ENCODE measurements at regions not wholly inside any gene's neighbourhood (a gene's known extent, or its start where the extent isn't known, plus 50 kb on each side); places are given as distances from the start of the nearest gene placed in this dataset.

DNA sequence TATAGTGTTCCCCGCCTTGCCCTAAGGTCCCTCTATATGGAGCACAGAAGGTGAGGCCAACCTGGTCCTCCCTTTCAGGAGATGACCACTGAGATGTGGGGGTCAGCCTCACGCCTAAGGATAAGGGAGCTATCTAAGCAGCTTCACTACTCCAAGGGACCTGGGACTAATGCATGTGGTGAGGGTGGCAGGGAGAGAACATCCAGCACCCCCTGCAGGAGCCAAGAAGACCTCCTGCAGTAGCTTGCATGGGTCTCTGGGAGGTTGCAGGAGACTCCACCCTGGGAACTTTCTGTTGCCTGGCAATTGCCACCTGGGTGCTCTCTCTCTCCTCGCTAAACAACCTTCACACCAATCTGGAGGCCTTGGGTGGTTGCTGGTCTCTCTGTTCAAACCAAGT is 93.0 kb upstream of the KLHL29 start:
- DNase-seq (ENCODE audit: low read depth in 2 of 2, low spot score in 1 of 2), result no peak

DNA sequence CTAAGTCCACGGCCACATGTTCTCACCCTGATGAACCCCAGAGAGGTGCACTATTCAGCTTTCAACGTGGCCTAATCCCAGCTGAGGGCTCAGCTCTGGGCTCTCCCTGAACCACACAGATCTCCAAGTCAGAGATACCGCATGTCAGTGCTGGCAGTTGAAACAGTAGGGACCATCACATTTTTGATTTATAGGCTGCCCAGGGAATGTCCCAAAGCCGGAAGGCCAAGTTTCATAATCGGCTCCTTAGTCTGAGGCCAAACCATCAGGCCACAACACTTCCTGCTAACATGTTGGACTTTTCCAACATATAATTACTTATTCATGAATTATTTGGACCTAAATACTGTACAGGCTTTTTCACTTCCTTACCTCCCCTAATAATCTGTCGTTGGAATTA is 91.9 kb upstream of the KLHL29 start:
- DNase-seq (ENCODE audit: low read depth in 2 of 2, low spot score in 1 of 2), result no peak

DNA sequence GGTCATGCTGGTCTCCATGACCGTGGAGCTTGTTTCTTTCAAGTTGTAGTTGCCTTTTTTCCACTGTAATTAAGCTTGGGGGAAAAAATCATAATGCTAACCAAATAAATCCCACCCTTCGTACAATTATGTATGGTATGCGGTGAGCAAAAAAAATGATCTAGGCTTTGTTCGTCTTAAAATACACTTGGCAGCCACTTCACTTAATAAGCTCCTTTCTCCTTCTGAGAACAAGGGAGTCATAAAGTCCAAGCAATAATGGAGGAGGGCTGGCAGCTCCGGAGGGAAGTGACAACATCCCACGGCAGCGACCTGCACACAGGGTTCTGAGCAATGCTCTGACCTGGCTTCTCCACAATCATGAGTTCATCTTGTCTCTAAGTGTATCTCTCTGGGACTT is 91.2 kb upstream of the KLHL29 start:
- DNase-seq (ENCODE audit: low read depth in 2 of 2, low spot score in 1 of 2), result no peak

DNA sequence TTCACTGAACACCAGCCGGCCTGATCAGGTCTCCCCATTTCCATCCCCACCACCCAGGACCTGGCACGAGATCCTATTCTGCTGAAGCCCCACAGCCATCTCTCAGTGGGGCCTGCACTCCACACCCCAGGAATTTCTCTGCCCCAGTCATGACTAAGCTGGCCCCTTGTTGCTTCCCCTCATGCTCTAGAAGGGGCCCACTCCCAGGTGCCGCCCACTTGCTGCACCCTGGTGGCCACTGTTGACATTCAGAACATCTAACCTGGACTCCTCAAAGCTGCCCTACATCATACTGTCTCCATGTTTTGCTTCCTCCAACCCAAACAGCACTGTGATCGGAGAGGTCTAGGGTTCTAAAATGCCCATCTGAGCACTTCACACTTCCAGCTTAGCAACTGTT is 90.7 kb upstream of the KLHL29 start:
- no peak for DNase-seq (ENCODE audit: low read depth in 2 of 2, low spot score in 1 of 2)

DNA sequence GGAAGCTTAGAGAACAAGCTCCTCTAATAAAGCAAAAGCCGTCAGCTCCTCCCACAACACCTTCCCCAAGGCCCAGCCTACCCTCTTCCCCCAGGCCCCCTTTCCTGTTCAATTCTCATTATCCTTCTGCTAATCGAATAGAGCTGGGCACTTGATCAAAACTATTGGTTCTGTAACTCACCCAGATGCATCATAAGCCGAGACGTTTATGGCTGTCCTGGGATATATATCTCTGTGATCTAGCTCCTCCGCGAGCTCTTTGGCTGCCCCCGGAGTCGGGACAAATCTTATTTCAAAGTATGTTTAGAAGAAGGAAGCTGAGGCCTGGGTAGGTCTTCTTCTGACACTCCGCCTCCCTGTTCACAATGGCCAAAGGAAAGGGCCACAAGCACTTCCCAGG is 88.3 kb upstream of the KLHL29 start:
- DNase-seq (ENCODE audit: low read depth in 2 of 2, low spot score in 1 of 2), result no peak

DNA sequence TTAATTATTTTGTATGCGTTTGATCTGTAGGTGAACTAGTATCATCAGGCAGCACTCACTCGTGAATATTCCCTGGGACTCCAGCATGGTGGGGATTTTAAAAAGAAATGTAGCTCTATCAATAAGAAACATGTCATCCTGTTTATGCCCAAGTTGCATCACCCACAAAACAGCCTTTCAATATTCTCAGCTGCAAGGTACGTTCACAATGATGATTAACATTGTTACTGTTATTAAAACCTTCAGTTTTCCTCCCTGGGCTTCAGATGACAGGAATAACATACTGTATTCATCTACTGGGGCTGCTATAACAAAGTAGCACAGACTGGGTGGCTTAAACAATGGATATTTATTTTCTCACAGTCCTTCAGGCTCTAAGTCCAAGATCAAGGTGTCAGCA is 87.9 kb upstream of the KLHL29 start:
- no peak for DNase-seq (ENCODE audit: low read depth in 2 of 2, low spot score in 1 of 2)

DNA sequence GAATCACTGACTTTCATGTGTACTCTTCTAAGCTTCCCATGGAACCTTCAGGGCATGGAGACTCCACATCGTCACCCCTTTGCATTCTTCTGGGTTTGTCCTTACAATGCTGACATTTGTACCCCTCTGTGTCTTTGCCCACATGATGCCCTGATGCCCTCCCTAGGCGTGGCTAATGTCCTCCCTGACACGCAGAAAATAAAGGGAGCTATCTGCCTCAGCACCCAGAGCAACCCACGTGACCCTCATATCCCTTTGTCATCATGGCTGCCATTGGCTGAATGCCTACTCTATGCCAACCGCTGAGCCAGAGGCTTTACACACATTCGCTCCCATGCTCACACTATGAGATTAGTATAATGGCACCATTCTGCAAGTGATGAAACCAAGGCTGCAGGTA is 86.4 kb upstream of the KLHL29 start:
- DNase-seq (ENCODE audit: low read depth in 2 of 2, low spot score in 1 of 2), result no peak

DNA sequence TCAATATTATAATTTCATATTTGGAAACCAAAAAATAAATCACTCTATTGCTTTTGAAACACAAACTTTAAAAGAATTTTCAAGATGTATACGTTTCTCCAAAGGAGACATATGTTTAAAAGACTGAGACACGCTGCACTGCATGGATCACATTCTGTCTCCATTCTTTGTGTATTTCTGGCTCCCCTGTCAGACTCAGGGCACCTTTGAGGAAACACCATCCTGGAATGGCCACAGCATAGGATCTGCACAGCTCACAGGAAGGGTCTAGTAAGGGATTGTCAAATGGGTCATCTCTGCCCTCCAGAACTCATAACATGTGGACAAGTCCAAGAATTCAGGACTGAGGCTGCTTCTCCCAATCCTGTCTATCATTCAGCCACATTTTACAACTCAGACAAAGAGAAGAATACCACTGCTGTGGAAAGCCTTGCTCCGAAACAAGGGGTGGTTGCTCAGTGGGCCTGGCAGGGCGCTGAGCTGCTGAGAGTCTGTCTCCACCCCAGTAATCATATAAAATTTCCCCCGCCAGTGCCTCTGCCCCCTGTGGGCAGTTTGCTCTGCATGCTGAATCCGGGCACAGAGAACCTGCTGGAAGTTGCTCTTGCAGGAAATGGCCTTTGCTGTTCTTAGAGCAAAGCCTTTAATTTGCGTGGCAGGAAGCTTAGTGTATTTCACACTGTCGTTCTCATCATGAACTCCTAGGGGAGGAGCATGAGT is 85.3 kb upstream of the KLHL29 start:
- no peak for DNase-seq (ENCODE audit: low read depth in 2 of 2, low spot score in 1 of 2)

DNA sequence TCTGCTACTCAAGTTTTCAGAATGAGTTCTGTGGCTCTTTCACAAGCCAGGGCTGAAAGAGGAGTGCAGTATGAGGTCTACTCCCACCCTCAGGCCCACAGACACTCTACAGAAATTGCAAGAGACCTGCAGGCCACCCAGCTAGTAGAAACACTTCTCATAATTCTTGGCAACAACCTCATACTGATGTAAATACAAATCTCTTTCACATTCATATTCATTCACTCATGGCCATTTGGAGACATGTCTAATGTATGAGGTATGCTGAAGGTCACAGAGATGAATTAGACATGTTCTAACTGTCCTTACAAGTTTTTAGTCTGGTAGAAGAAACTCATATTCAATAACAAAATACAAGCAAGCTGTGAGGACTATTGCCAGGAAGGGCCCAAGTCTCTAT is 83.8 kb upstream of the KLHL29 start:
- DNase-seq (ENCODE audit: low read depth in 2 of 2, low spot score in 1 of 2), result no peak

DNA sequence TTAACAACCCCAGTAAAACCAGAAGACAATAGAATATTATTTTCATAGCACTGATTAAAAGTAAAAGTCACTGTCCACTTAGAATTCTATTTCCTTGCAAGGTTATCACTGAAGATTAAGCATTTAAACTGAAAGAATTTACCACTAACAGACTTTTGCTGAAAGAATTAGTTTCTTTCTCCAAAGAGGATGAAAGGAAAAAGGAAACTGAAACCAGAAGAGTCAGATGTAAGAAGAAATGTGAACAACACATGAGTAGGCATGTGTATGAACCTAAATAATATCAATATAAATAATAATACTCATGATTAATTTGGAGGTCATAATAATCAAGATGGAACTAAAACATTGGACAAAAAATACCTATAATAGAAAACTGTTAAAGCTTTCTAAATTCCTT is 82.4 kb upstream of the KLHL29 start:
- no peak for DNase-seq (ENCODE audit: low read depth in 2 of 2, low spot score in 1 of 2)

DNA sequence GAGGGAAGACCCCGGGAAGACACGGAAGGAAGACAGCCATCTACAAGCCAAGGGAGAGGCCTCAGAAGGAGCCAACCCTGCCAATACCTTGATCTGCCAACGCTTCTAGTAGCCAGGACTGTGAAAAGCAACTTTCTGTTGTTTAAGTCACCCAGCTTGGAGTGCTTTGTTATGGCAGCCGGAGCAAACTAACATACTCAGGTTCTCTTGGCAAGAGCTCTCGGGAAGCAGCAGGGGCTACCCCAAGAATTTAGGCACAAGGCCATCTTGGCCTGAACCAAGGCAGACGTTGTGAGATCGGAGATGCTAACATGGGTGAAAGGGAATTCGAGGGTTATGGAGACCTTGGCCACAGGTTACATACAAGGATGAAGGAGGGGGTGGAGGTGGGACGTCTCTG is 78.6 kb upstream of the KLHL29 start:
- no peak for DNase-seq (ENCODE audit: low read depth in 2 of 2, low spot score in 1 of 2)

DNA sequence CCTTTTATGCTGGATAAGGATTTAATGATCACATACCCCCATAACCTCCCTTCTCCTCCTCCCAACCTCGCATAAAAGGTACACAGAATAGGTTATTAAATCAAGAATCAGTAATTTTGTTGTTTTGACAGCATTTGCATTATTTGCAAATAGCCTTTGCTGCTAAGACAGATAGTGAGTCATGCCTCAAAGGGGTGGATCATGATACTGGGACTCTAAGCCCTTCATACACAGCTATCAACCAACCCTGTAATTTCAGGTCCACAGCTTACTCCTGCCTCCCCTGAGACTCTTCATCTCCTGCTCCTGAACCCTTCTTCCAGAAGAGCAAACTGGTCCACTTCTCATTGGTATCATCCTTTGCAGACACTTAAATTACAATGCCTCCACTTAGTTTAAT is 73.8 kb upstream of the KLHL29 start:
- no peak for DNase-seq (ENCODE audit: low read depth in 2 of 2, low spot score in 1 of 2)

DNA sequence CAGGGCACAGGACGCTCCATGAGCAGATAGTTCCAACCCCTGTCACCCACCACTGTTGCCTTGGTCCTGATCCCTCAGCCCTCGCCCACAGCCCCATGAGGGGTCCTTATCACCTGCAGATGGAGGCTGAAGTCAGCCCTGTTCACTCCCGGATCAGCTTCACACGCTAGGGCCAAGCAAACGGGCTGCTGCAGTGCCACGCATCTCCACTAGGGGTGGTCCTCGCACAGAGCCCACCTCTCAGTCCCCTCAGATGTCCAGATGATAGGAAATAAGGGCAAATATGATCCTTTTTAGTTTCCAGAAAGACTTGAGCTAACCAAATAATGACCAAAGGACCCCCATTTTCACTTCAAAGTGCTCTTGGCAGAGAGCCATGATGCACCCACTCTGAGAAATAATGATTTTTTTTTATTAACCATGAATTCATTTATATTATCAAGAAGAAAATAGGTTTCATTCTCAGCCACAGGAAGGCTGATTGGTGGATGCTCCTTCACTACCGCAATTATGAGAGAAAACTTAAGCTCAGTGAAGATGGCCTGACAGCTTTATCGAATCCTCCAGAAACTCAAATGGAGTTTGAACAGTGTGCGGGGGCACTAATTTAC is 71.9 kb upstream of the KLHL29 start:
- DNase-seq (ENCODE audit: low read depth in 2 of 2, low spot score in 1 of 2), result no peak

DNA sequence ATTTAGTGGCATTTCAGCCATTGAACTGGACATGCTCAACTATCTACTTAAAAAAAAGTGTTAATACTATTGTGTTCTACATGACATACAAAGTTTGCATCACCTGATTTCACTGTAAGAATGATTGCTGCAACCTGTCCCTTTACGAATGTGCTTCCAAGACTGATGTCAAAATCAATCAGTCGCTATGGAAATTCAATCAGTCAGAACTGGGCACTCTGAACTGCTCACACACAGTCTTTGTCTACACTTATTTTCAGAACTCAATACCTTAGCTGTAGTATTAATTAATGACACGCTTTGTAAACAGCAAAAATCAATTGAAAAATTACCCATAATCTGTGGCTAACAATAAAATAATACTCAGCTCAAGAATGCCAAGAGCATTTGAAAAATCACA is 70.3 kb upstream of the KLHL29 start:
- no peak for DNase-seq (ENCODE audit: low read depth in 2 of 2, low spot score in 1 of 2)

DNA sequence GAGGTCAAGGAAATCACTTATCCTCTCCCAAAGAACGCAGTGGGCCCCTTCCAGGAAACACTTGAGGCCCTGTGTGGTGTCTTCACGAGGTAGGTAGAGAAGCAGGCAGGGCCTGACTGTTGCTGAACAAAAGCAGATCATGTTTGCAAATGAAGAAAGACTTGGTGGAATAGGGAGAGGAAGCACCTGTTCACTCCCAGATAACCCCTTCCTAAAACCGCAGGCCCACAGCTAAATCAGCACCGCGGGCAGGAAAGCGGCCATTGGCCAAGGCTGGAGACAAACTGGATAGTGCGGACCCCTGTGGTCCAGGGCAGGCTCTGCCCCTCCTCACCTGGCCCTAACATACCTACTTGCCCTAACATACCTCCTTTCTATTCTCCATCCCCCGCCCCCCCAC is 64.9 kb upstream of the KLHL29 start:
- no peak for DNase-seq (ENCODE audit: low read depth in 2 of 2, low spot score in 1 of 2)

DNA sequence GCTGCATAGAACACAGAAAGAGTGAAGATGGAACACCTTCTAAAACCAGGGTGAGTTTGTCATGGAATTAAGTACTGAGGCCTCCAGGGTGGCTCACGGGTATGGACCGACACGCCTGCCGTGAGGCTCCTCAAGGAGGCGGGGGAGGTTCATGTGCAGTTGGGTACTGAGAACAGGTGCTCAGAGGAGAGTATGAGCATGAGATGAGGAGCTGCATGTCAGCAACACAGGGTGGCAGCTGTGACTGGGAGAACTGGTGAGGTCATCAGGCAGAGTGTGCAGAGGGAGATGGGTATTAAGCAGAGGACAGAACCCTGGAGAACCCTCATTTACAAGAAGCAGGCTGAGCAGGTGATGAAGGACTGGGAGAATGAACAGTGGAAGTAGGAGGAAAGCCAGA is 63.2 kb upstream of the KLHL29 start:
- no peak for DNase-seq (ENCODE audit: low read depth in 2 of 2, low spot score in 1 of 2)

DNA sequence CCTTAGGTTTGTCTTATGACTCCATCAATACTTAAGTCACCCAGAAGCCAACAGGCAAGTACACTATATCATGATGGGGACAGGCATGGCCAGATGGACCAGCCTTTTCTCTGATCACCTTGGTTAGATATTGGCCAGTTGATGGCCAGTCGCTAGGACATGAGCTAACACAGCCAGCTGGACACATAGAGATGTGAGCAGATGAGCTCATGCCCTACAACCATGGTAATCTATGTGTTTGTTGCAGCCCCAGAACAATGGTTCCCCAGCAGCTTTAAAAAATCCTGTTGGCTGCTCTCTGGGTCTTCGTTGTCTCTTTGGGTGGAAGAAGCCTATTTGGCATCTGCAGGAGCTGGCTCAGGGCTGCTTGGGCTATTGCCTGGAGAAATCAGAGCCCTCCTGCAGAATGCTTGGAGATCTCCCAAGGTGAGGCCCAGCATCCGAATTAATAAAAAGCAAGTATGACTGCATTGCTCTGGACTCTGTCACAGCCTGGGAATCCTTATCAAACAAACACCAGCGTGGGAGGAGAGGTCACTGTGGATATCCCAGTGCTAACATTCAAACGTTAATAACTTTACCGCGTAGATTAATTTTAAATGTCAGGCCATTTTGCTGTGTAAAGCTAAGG is 62.3 kb upstream of the KLHL29 start:
- DNase-seq (ENCODE audit: low read depth in 2 of 2, low spot score in 1 of 2), result no peak

DNA sequence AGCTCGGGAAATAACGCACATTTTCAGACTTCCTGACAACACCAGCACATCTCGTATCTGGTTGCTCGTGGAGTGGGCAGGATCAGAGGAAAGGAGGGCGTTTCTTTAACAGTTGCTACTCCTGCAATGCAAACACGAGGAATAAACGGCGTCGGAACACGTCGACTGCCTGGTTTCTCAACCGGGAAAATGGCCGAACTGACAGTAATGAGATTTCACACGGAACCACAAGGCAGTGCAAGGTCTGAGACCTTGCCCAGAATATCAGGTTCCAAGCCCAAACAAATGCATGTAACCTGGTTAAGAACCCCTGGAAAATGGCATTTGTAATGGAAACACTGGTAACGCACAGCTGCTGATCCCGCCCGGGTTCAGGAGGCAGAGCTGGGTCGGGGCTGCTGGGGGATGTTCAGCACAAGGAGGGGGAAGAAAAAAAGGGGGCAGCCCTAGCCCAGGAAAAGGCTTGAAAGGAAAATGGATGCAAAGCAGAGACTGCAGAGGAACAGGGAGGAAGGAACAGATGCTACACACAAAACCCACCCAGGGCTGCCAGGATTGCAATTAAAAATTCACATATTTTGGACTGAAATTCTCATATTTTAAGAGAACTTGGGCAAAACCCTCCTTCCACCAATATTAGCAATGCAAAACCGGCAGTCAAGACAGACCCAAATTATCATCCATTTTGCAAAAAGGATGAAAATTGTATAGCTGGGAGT is 61.6 kb upstream of the KLHL29 start:
- no peak for DNase-seq (ENCODE audit: low read depth in 2 of 2, low spot score in 1 of 2)

DNA sequence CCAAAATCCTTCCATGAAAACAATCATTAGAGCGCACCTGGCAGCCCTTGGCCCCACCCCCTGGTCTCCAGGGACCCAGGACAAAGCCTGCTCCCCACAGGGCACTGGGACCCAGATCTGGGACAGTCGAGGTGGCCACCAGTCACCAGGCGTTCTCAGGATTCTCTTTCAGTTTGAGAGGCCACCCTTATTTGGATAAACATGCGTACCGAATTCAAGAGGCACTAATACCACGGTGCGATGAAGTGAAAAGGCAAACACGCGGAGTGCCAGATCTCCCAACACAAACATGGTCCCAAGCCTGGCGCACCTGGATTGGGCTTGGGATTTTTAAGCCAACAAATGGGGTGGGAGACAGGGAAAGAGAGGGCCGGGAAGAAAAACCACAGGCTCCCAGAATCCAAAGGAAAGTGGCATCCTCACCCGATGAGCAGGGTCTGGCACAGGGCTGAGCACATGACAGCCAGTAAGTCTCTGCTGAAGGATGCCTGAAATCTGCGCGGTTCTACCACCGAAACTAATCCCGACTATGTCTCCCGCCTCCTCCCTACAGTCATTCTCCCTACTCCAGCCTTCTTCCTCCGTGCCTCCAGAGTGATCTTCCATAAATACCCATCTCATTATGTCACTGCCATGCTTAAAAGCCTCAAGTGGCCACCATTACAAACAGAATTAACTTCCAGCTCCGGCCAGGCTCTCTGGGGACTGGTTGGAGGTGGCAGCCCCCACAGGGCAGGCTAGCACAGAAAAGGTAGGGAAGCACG is 60.9 kb upstream of the KLHL29 start:
- DNase-seq (ENCODE audit: low read depth in 2 of 2, low spot score in 1 of 2), result no peak

DNA sequence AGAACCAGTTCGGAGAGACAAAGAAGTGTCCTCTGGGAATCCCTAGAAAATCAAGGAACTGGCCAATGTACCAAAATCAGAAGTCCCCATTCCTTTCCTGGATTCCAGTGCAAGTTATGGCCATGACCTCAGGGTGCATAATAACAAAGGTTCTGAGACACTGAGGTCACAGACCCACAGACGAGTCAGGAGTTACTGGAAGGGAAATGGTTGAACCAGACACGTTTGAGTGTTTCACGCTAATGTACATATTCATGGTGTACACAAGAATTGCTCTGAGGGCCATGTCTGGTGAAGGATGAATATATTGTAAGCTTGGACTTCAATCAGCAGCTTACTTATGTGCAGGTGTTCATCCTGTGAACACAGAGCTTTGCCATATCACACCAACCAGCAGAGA is 58.6 kb upstream of the KLHL29 start:
- DNase-seq (ENCODE audit: low read depth in 2 of 2, low spot score in 1 of 2), result no peak

DNA sequence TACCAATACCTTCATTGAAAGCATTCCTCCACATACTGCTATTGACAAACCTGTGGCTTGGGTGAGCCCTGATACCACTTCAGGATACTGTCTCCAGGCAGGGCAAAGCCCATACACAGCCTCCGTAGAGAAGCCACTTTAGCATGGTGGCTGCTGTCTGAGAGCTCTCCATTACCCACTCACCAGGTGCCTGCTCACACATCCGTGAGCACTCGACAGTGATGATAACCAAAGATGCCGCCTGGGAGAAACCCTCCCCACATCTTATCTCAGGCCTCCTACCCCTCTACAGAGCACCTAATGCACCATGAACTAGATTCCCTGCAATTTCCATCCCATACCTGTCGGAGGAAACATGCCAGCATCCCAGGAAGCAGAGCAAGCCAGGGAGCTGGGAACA is 57.6 kb upstream of the KLHL29 start:
- no peak for DNase-seq (ENCODE audit: low read depth in 2 of 2, low spot score in 1 of 2)

DNA sequence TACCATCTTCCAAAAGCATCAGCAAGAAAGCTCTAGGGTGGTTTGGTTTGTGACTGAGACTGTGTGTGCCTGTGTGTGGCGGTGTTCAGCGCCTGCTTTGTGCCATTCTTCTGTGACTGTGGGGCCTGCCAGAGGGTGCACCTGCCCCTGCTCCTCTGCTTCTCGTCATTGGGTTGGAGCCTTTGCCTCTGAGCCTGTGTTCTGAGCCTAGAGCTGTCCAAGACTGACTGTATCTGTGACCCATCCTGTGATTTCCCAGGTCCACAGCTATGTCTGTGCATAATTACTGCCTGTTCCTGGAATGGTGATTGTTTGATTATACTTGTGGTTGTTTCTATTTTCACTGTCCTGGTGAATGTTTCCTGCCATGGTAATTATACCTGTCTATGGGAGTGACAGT is 57.1 kb upstream of the KLHL29 start:
- DNase-seq (ENCODE audit: low read depth in 2 of 2, low spot score in 1 of 2), result no peak
